H9 (cell line): ENCODE measurements at regions not wholly inside any gene's neighbourhood (a gene's known extent, or its start where the extent isn't known, plus 50 kb on each side); places are given as distances from the start of the nearest gene placed in this dataset.

ENCODE experiments used
- DNase-seq: peaks from one replicate; pipeline ENCODE4 v3.0.0-alpha.2; 2017
- H2AFZ ChIP-seq: one replicate; pipeline ENCODE4 v1.6.1; 2013; ENCODE audit warnings: mild to moderate bottlenecking, low read length, control low read depth, moderate library complexity
- H2AK5ac ChIP-seq: 2 replicates; pipeline ENCODE4 v1.6.1; 2013; ENCODE audit warnings: low read length, control low read depth, mixed read lengths; ENCODE audit not compliant: insufficient read length
- H2BK120ac ChIP-seq: one replicate; pipeline ENCODE4 v1.6.1; 2013; ENCODE audit warnings: low read depth, mild to moderate bottlenecking, low read length, control low read depth, inconsistent platforms; ENCODE audit not compliant: poor library complexity, severe bottlenecking
- H2BK12ac ChIP-seq: 2 replicates; pipeline ENCODE4 v1.6.1; 2013; ENCODE audit warnings: low read length, control low read depth, mixed read lengths, low read depth; ENCODE audit not compliant: insufficient read length
- H2BK15ac ChIP-seq: 2 replicates; pipeline ENCODE4 v1.6.1; 2013; ENCODE audit warnings: low read depth, low read length, control low read depth
- H2BK20ac ChIP-seq: one replicate; pipeline ENCODE4 v1.6.1; 2013; ENCODE audit warnings: low read depth, mild to moderate bottlenecking, low read length, control low read depth, inconsistent platforms; ENCODE audit not compliant: poor library complexity, severe bottlenecking
- H2BK5ac ChIP-seq: 2 replicates; pipeline ENCODE4 v1.6.1; 2013; ENCODE audit warnings: low read length, control low read depth, mixed read lengths; ENCODE audit not compliant: insufficient read length
- H3K14ac ChIP-seq: 2 replicates; pipeline ENCODE4 v1.6.1; 2013; ENCODE audit warnings: low read length, control low read depth; ENCODE audit not compliant: insufficient read depth
- H3K18ac ChIP-seq: 2 replicates; pipeline ENCODE4 v1.6.1; 2013; ENCODE audit warnings: low read depth, mild to moderate bottlenecking, mixed read lengths, low read length, control low read depth; ENCODE audit not compliant: insufficient read length
- H3K23ac ChIP-seq: 2 replicates; pipeline ENCODE4 v1.6.1; 2013; ENCODE audit warnings: low read length, control low read depth, mixed read lengths, low read depth; ENCODE audit not compliant: insufficient read length
- H3K23me2 ChIP-seq: 2 replicates; pipeline ENCODE4 v1.6.1; 2013; ENCODE audit warnings: low read depth, mild to moderate bottlenecking, mixed read lengths, low read length, control low read depth; ENCODE audit not compliant: insufficient read length, poor library complexity, severe bottlenecking
- H3K27ac ChIP-seq: 2 replicates; pipeline ENCODE4 v1.5.1; 2013; ENCODE audit warnings: low read length, control low read depth, mixed read lengths, low read depth; ENCODE audit not compliant: insufficient read length
- H3K27me3 ChIP-seq: 2 replicates; pipeline ENCODE4 v1.6.1; 2013; ENCODE audit warnings: low read length, control low read depth, inconsistent platforms; ENCODE audit not compliant: insufficient read depth
- H3K4ac ChIP-seq: 2 replicates; pipeline ENCODE4 v1.6.1; 2013; ENCODE audit warnings: low read depth, mild to moderate bottlenecking, control low read depth, inconsistent platforms, low read length, moderate library complexity
- H3K4me1 ChIP-seq: 2 replicates; pipeline ENCODE4 v1.6.1; 2013; ENCODE audit warnings: low read length, control low read depth, inconsistent platforms; ENCODE audit not compliant: insufficient read depth
- H3K4me2 ChIP-seq: 2 replicates; pipeline ENCODE4 v1.6.1; 2013; ENCODE audit warnings: low read length, control low read depth, mixed read lengths; ENCODE audit not compliant: insufficient read length, insufficient read depth
- H3K56ac ChIP-seq: 2 replicates; pipeline ENCODE4 v1.6.1; 2013; ENCODE audit warnings: low read depth, mild to moderate bottlenecking, mixed read lengths, low read length, control low read depth; ENCODE audit not compliant: insufficient read length
- H3K79me1 ChIP-seq: 2 replicates; pipeline ENCODE4 v1.6.1; 2013; ENCODE audit warnings: low read depth, mild to moderate bottlenecking, moderate library complexity, low read length, control low read depth, inconsistent platforms; ENCODE audit not compliant: insufficient read depth, poor library complexity, severe bottlenecking
- H3K79me2 ChIP-seq: 2 replicates; pipeline ENCODE4 v1.6.1; 2013; ENCODE audit warnings: low read length, control low read depth, inconsistent platforms; ENCODE audit not compliant: insufficient read depth
- H3K9ac ChIP-seq: 2 replicates; pipeline ENCODE4 v1.6.1; 2013; ENCODE audit warnings: low read length, control low read depth, mixed read lengths; ENCODE audit not compliant: insufficient read length; ENCODE audit errors: extremely low read depth
- H3K9me3 ChIP-seq: one replicate; pipeline ENCODE4 v1.6.1; 2013; ENCODE audit warnings: low read depth, low read length, inconsistent platforms; ENCODE audit not compliant: control insufficient read depth
- H3T11ph ChIP-seq: one replicate; pipeline ENCODE4 v1.6.1; 2013; ENCODE audit warnings: mild to moderate bottlenecking, low read length, control low read depth, inconsistent platforms
- H4K20me1 ChIP-seq: one replicate; pipeline ENCODE4 v1.6.1; 2013; ENCODE audit not compliant: control insufficient read depth, insufficient read length, insufficient read depth
- H4K5ac ChIP-seq: 2 replicates; pipeline ENCODE4 v1.6.1; 2013; ENCODE audit warnings: low read depth, mild to moderate bottlenecking, mixed read lengths, low read length, control low read depth; ENCODE audit not compliant: insufficient read length
- H4K8ac ChIP-seq: replicated peaks from 2 replicates; pipeline ENCODE4 v1.6.1; 2013; ENCODE audit warnings: low read length, control low read depth, mixed read lengths, low read depth; ENCODE audit not compliant: insufficient read length
- H4K91ac ChIP-seq: 2 replicates; pipeline ENCODE4 v1.6.1; 2013; ENCODE audit warnings: low read depth, mild to moderate bottlenecking, moderate library complexity, mixed read lengths, low read length, control low read depth; ENCODE audit not compliant: insufficient read length
- H3K27ac Mint-ChIP-seq, 3 experiments: 2 replicates in 2 of 3; 3 replicates in 1 of 3; pipeline ENCODE4 v1.8.0; 2020 to 2021; ENCODE audit warnings: mixed read lengths in 3 of 3, mild to moderate bottlenecking in 1 of 3, moderate library complexity in 1 of 3
- H3K27me3 Mint-ChIP-seq: 2 replicates; pipeline ENCODE4 v1.8.0; 2021; ENCODE audit warnings: low read depth, mild to moderate bottlenecking, moderate library complexity, mixed read lengths
- H3K36me3 Mint-ChIP-seq, 3 experiments: 2 replicates in 2 of 3; 3 replicates in 1 of 3; pipeline ENCODE4 v1.8.0; 2020 to 2021; ENCODE audit warnings: low read depth in 3 of 3, mixed read lengths in 3 of 3; ENCODE audit not compliant: insufficient read depth in 1 of 3
- H3K4me1 Mint-ChIP-seq, 2 experiments: 2 replicates each; pipeline ENCODE4 v1.8.0; 2020; ENCODE audit warnings: mixed read lengths in 2 of 2
- H3K4me3 Mint-ChIP-seq, 2 experiments: 2 replicates in 1 of 2; 3 replicates in 1 of 2; pipeline ENCODE4 v1.8.0; 2020 to 2021; ENCODE audit warnings: mild to moderate bottlenecking in 2 of 2, mixed read lengths in 2 of 2, moderate library complexity in 1 of 2
- H3K9me3 Mint-ChIP-seq, 2 experiments: 2 replicates in 1 of 2; 3 replicates in 1 of 2; pipeline ENCODE4 v1.8.0; 2020; ENCODE audit warnings: mild to moderate bottlenecking in 2 of 2, mixed read lengths in 2 of 2, moderate library complexity in 1 of 2
- WGBS: extraction: QIAGEN DNeasy Blood & Tissue Kit; methylation state at CpG from one replicate; pipeline ENCODE4 v1.1.7; 2013; ENCODE audit warnings: missing lambda C conversion rate, low lambda C conversion rate, mixed read lengths; ENCODE audit not compliant: insufficient read length; ENCODE audit errors: extremely low coverage; 5-methylcytosine and 5-hydroxymethylcytosine counted together
- TF ChIP-seq, protein P1 (sequence below): fragments of 200-600 bp; sonication (generic); conservative IDR thresholded peaks from 3 replicates; pipeline ENCODE4 v1.8.0; 2021; ENCODE audit warnings: antibody characterized with exemption, mild to moderate bottlenecking

DNA sequence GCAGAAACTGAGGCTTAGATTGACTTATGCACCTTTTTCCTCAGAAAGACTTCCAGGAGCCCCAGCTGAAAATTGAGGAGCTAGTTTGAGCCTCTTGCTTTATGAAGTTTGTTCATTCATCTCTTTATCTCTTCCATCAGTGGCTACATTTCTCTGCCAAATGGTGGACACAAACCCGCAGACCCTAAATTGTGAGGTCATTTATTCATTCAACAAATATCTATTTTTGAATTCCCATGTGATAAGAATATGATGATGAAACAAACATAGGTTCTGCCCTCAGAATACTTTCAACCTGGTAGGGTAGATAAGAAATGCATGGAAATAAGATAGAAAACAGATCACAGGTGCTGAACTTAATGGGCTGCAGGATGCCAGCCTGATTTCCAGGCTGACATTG lies 309.4 kb downstream of the TNS1 start:
- no peaks in the 10 kb centered on the region for H3K9me3 ChIP-seq
- H3K27ac ChIP-seq = no peak overlapping the region
- no peak overlapping the region for H3K14ac ChIP-seq
- no peak overlapping the region for H4K91ac ChIP-seq
- H3K23me2 ChIP-seq = no peaks in the 10 kb centered on the region
- H3K4me3 Mint-ChIP-seq = no peak overlapping the region
- peaks cover 2 to 6% of the 10 kb centered on the region in 2 experiments; a peak in 3 of 4 replicates for H3K4me1 Mint-ChIP-seq
- H3K27ac Mint-ChIP-seq = no peak overlapping the region
- H3K9ac ChIP-seq = no peak overlapping the region
- H4K5ac ChIP-seq = no peak overlapping the region
- no peak overlapping the region for H3K18ac ChIP-seq
- no peak overlapping the region for H3K56ac ChIP-seq
- H2BK20ac ChIP-seq = no peak overlapping the region
- H3K79me2 ChIP-seq = no peaks in the 10 kb centered on the region
- no CpG with 5 or more reads among the region's 1 CpG for WGBS
- H2AFZ ChIP-seq = no peak overlapping the region
- no peak overlapping the region for H3K23ac ChIP-seq
- H3K36me3 Mint-ChIP-seq = no peaks in the 10 kb centered on the region
- no peak overlapping the region for H3T11ph ChIP-seq
- no peak overlapping the region for H3K4me2 ChIP-seq
- H2BK120ac ChIP-seq = no peak overlapping the region
- H2BK5ac ChIP-seq = no peak overlapping the region
- no peaks in the 10 kb centered on the region for H3K79me1 ChIP-seq
- no peaks in the 10 kb centered on the region; a peak in 2 of 5 replicates for H3K9me3 Mint-ChIP-seq
- H3K4me1 ChIP-seq = no peaks in the 10 kb centered on the region
- no peak overlapping the region for H2BK12ac ChIP-seq
- no peak overlapping the region for H2BK15ac ChIP-seq
- no peak overlapping the region for H3K4ac ChIP-seq
- TF ChIP-seq, protein P1, sequence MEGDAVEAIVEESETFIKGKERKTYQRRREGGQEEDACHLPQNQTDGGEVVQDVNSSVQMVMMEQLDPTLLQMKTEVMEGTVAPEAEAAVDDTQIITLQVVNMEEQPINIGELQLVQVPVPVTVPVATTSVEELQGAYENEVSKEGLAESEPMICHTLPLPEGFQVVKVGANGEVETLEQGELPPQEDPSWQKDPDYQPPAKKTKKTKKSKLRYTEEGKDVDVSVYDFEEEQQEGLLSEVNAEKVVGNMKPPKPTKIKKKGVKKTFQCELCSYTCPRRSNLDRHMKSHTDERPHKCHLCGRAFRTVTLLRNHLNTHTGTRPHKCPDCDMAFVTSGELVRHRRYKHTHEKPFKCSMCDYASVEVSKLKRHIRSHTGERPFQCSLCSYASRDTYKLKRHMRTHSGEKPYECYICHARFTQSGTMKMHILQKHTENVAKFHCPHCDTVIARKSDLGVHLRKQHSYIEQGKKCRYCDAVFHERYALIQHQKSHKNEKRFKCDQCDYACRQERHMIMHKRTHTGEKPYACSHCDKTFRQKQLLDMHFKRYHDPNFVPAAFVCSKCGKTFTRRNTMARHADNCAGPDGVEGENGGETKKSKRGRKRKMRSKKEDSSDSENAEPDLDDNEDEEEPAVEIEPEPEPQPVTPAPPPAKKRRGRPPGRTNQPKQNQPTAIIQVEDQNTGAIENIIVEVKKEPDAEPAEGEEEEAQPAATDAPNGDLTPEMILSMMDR = no peak
- H4K20me1 ChIP-seq = no peaks in the 10 kb centered on the region
- H3K27me3 Mint-ChIP-seq = peaks cover 7% of the 10 kb centered on the region
- no peak overlapping the region for H2AK5ac ChIP-seq
- no peak overlapping the region for H4K8ac ChIP-seq
- no peaks in the 10 kb centered on the region for H3K27me3 ChIP-seq
- DNase-seq = no peak
